ENCODE measurements at regions not wholly inside any gene's neighbourhood (a gene's known extent, or its start where the extent isn't known, plus 50 kb on each side); places are given as distances from the start of the nearest gene placed in this dataset.
"Not testable (repeated sequence)": the region's sequence is repeated elsewhere in the genome, so short reads cannot be mapped to it uniquely, and the experiment has no call there.

DNA sequence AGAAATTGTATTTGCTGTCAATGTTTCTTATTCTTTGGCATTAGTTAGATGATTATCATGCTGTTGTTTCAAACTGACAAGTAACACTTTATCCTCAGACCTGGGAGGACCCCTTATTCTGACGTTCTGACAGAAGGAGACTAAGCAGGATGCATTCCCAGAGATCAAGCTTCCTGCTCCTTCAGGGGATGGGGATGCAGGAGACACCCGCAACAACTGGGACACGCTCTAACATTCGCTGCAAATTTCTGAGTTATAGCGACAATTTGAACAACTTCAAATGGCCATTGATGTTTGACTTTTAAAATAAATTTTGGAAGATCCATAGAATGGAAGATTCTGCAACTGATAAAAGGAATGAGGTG is 69.0 kb upstream of the ZNF184 start:
- 33% methylated on average over 5 of the region's 5 CpGs for WGBS
- Histone ChIP-seq H3K4me3 (ENCODE audit: low read length) (peak overlapping the region; percentile 16; the same call in 1 of the 2 replicates), H3K9me3 (ENCODE audit: insufficient read depth, low read depth, low read length) (no peaks in the 10 kb centered on the region), H3K4me1 (ENCODE audit: insufficient read depth, low read length) (no peaks in the 10 kb centered on the region; the same call in 1 of the 2 replicates), H3K27ac (ENCODE audit: low read depth, low read length) (no peak overlapping the region), H3K27me3 (ENCODE audit: insufficient read depth, low read length) (peaks cover 26% of the 10 kb centered on the region), H3K36me3 (ENCODE audit: insufficient read depth, low read length) (no peaks in the 10 kb centered on the region), H3K9ac (ENCODE audit: low read depth, low read length) (no peak overlapping the region)

DNA sequence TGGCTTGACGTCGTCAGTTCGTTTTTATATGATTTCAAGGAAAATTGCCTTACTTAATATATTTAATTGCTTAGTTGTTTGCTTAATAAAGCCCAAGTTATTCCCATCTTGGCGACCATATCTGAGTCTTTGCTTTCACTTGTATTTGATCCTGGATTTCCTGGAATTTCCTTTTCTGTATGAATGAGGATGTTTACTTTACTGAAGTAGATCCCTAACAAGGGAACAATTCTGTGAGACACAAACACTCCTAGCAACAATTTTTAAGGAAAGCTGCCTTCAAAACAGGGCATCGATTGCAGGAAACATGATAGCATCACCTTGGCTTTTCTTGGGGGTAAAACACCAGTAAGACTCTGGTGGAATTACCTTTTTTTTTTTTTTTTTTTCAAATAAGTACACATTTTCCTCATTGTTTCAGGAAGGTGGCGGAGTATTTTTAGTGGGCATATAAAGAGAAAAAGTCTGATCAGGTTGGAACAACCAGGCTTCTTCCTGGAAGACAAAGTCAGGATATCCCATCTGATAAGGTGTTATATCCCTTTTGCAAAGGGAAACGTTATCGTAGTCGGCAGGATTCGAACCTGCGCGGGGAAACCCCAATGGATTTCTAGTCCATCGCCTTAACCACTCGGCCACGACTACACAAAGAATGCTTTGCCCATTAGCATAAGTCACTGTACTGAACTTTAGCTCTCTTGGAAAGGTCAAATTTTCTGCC is 68.5 kb upstream of the ZNF184 start:
- no peaks in the 10 kb centered on the region for H3K9me3 ChIP-seq (ENCODE audit: insufficient read depth, low read depth, low read length)
- 21% methylated on average over 12 of the region's 15 CpGs for WGBS
- no peak overlapping the region for H3K27ac ChIP-seq (ENCODE audit: low read depth, low read length)
- peak overlapping the region; percentile 16; the same call in 1 of the 2 replicates for H3K4me3 ChIP-seq (ENCODE audit: low read length)
- H3K9ac ChIP-seq (ENCODE audit: low read depth, low read length), result no peak overlapping the region
- H3K36me3 ChIP-seq (ENCODE audit: insufficient read depth, low read length), result no peaks in the 10 kb centered on the region
- peaks cover 25% of the 10 kb centered on the region for H3K27me3 ChIP-seq (ENCODE audit: insufficient read depth, low read length)
- no peaks in the 10 kb centered on the region for H3K4me1 ChIP-seq (ENCODE audit: insufficient read depth, low read length)

DNA sequence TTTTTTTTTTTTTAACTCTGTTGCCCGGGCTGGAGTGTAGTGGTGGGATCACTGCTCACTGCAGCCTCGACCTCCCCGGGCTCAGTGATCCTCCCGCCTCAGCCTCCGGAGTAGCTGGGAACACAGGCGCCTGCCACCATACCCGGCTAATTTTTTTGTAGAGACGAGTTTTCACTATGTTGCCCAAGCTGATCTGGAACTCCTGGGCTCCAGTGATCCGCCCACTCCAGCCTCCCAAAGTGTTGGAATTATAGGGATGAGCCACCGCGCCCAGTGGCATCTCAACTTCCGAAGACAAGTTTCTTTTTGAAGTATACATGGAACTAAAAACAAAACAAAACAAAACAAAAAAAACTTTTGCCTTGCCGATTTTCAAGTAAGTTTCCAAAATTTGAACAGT is 66.6 kb upstream of the ZNF184 start:
- 28% methylated on average over 13 of the region's 13 CpGs for WGBS

GRCh38 chr6:27532820-27533538 is 60.1 kb upstream of the ZNF184 start:
- H3K4me3 ChIP-seq (ENCODE audit: low read length), result no peak overlapping the region
- no peaks in the 10 kb centered on the region for H3K4me1 ChIP-seq (ENCODE audit: insufficient read depth, low read length)
- no peak overlapping the region for H3K27ac ChIP-seq (ENCODE audit: low read depth, low read length)
- no peak overlapping the region for H3K9ac ChIP-seq (ENCODE audit: low read depth, low read length)
- H3K36me3 ChIP-seq (ENCODE audit: insufficient read depth, low read length), result no peaks in the 10 kb centered on the region
- H3K27me3 ChIP-seq (ENCODE audit: insufficient read depth, low read length), result no peaks in the 10 kb centered on the region
- 68% methylated on average over 6 of the region's 7 CpGs for WGBS
- H3K9me3 ChIP-seq (ENCODE audit: insufficient read depth, low read depth, low read length), result peaks cover 5% of the 10 kb centered on the region; the same call in 1 of the 2 replicates

More for the DNA sequence above, 66.6 kb upstream of the ZNF184 start:
- Histone ChIP-seq H3K4me3 (ENCODE audit: low read length) (peak overlapping the region; percentile 50), H3K4me1 (ENCODE audit: insufficient read depth, low read length) (no peaks in the 10 kb centered on the region), H3K36me3 (ENCODE audit: insufficient read depth, low read length) (no peaks in the 10 kb centered on the region), H3K27ac (ENCODE audit: low read depth, low read length) (no peak overlapping the region), H3K9ac (ENCODE audit: low read depth, low read length) (no peak overlapping the region), H3K9me3 (ENCODE audit: insufficient read depth, low read depth, low read length) (no peaks in the 10 kb centered on the region), H3K27me3 (ENCODE audit: insufficient read depth, low read length) (peaks cover 15% of the 10 kb centered on the region)

- Histone ChIP-seq H3K27me3 (ENCODE audit: insufficient read depth, low read length) (no peaks in the 10 kb centered on the region), H3K9ac (ENCODE audit: low read depth, low read length) (no peak overlapping the region), H3K36me3 (ENCODE audit: insufficient read depth, low read length) (no peaks in the 10 kb centered on the region), H3K4me1 (ENCODE audit: insufficient read depth, low read length) (no peaks in the 10 kb centered on the region), H3K9me3 (ENCODE audit: insufficient read depth, low read depth, low read length) (peaks cover 5% of the 10 kb centered on the region; the same call in 1 of the 2 replicates), H3K4me3 (ENCODE audit: low read length) (no peak overlapping the region), H3K27ac (ENCODE audit: low read depth, low read length) (no peak overlapping the region)
- WGBS, result 90% methylated on average over 17 of the region's 17 CpGs
These were observed 59.0 kb upstream of the ZNF184 start for GRCh38 chr6:27531772-27532459.

- 93% methylated on average over 24 of the region's 24 CpGs for WGBS
- not testable (repeated sequence) for H3K9ac ChIP-seq (ENCODE audit: low read depth, low read length); H3K4me1 ChIP-seq (ENCODE audit: insufficient read depth, low read length); H3K27ac ChIP-seq (ENCODE audit: low read depth, low read length); H3K9me3 ChIP-seq (ENCODE audit: insufficient read depth, low read depth, low read length); H3K27me3 ChIP-seq (ENCODE audit: insufficient read depth, low read length); H3K4me3 ChIP-seq (ENCODE audit: low read length); H3K36me3 ChIP-seq (ENCODE audit: insufficient read depth, low read length)
These were observed 56.9 kb upstream of the ZNF184 start for GRCh38 chr6:27529796-27530195.

DNA sequence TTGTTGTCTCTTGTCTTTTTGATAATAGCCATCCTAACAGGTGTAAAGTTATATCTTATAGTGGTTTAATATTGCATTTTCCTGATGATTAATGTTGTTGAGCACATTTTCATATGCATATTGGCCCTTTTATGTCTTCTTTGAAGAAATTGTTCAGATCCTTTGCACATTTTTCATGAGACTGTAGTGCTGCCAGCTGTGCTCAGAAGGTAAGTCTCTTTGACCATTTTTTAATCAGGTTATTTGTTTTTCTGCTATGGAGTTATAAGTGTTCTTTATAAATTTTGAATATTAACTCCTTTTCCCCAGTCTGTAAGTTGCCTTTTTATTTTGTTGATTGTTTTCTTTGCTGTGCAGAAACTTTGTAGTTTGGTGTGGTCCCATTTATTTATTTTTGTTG is 55.8 kb upstream of the ZNF184 start:
- H3K9ac ChIP-seq (ENCODE audit: low read depth, low read length), result no peak overlapping the region
- H3K4me3 ChIP-seq (ENCODE audit: low read length), result no peak overlapping the region
- H3K9me3 ChIP-seq (ENCODE audit: insufficient read depth, low read depth, low read length), result peaks cover 5% of the 10 kb centered on the region; the same call in 1 of the 2 replicates
- H3K27me3 ChIP-seq (ENCODE audit: insufficient read depth, low read length), result no peaks in the 10 kb centered on the region
- H3K4me1 ChIP-seq (ENCODE audit: insufficient read depth, low read length), result no peaks in the 10 kb centered on the region
- no peak overlapping the region for H3K27ac ChIP-seq (ENCODE audit: low read depth, low read length)
- H3K36me3 ChIP-seq (ENCODE audit: insufficient read depth, low read length), result no peaks in the 10 kb centered on the region

Data from HUES64 (cell line).